OCI-LY3 (cell line): ENCODE measurements at regions not wholly inside any gene's neighbourhood (a gene's known extent, or its start where the extent isn't known, plus 50 kb on each side); places are given as distances from the start of the nearest gene placed in this dataset.
"Not testable (repeated sequence)": the region's sequence is repeated elsewhere in the genome, so short reads cannot be mapped to it uniquely, and the experiment has no call there.

Source experiments
- H2AFZ ChIP-seq: fragments of 200-600, 300-600 bp; shearing (Covaris generic); 2 replicates; pipeline ENCODE4 v1.6.0; 2014; ENCODE audit warnings: antibody characterized with exemption, low read depth, low read length
- H3K27ac ChIP-seq: fragments of 200-600, 300-600 bp; sonication (generic); 2 replicates; pipeline ENCODE4 v1.5.1; 2014; ENCODE audit warnings: mild to moderate bottlenecking, low read length, moderate library complexity, mixed read lengths
- H3K27me3 ChIP-seq: fragments of 200-600, 300-600 bp; sonication (generic); 2 replicates; pipeline ENCODE4 v1.6.1; 2014; ENCODE audit warnings: low read depth, low read length, mixed read lengths
- H3K36me3 ChIP-seq: fragments of 200-600, 300-600 bp; sonication (generic); replicated peaks from 2 replicates; pipeline ENCODE3; 2014; ENCODE audit warnings: low read depth, low read length, mixed read lengths
- H3K4me1 ChIP-seq: fragments of 300-600, 200-600 bp; sonication (generic); 2 replicates; pipeline ENCODE4 v1.6.1; 2014; ENCODE audit warnings: low read length, mixed read lengths
- H3K4me2 ChIP-seq: fragments of 200-600, 300-600 bp; sonication (generic); 2 replicates; pipeline ENCODE4 v1.6.1; 2014; ENCODE audit warnings: low read length, mixed read lengths
- H3K4me3 ChIP-seq: fragments of 300-600, 200-600 bp; sonication (generic); 2 replicates; pipeline ENCODE4 v1.5.1; 2014; ENCODE audit warnings: antibody characterized with exemption, mild to moderate bottlenecking, low read length, moderate library complexity
- H3K79me2 ChIP-seq: fragments of 300-600, 200-600 bp; shearing (Covaris generic); 2 replicates; pipeline ENCODE4 v1.6.1; 2014; ENCODE audit warnings: mild to moderate bottlenecking, low read length, mixed read lengths
- H3K9ac ChIP-seq: fragments of 300-600, 200-600 bp; shearing (Covaris generic); 2 replicates; pipeline ENCODE4 v1.6.0; 2014; ENCODE audit warnings: mild to moderate bottlenecking, low read length, moderate library complexity
- H3K9me3 ChIP-seq: fragments of 200-600, 300-600 bp; shearing (Covaris generic); 2 replicates; pipeline ENCODE4 v1.6.1; 2014; ENCODE audit warnings: low read length, mixed read lengths; ENCODE audit not compliant: insufficient read depth
- H4K20me1 ChIP-seq: fragments of 200-600, 300-600 bp; sonication (generic); 2 replicates; pipeline ENCODE4 v1.6.1; 2016; ENCODE audit warnings: low read length, mixed read lengths; ENCODE audit not compliant: insufficient read depth
- EZH2phosphoT487 ChIP-seq: fragments of 200-600 bp; shearing (Covaris generic); IDR thresholded peaks from 2 replicates; pipeline ENCODE4 v1.6.1; 2018; ENCODE audit warnings: antibody characterized with exemption, mixed run types, low read depth
- TF ChIP-seq, protein P1 (sequence below): fragments of 200-600, 300-600 bp; sonication (generic); IDR thresholded peaks from 2 replicates; pipeline ENCODE4 v1.5.1; 2014; ENCODE audit warnings: antibody characterized with exemption, low read length, low read depth

DNA sequence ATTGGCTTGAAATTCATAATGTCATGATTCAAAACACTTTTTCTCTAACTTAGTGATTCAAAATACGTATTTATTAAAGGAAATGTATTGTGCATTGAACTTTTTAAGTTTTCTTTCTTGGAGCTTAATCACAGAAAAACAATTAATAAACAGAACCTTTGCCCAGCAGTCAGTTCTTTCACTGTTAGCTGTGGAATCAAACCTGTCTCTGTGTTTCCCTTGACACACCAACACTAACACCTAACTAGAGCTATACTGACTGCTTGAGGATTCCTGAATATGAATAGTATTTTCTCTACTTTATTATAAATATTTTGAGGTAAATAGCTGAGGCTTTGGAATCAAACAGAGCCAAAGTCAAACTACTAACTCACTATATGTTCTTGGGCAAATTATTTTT is 296.4 kb downstream of the HIVEP2 start:
- Histone ChIP-seq H2AFZ (no peak overlapping the region), H3K4me3 (no peak overlapping the region)

DNA sequence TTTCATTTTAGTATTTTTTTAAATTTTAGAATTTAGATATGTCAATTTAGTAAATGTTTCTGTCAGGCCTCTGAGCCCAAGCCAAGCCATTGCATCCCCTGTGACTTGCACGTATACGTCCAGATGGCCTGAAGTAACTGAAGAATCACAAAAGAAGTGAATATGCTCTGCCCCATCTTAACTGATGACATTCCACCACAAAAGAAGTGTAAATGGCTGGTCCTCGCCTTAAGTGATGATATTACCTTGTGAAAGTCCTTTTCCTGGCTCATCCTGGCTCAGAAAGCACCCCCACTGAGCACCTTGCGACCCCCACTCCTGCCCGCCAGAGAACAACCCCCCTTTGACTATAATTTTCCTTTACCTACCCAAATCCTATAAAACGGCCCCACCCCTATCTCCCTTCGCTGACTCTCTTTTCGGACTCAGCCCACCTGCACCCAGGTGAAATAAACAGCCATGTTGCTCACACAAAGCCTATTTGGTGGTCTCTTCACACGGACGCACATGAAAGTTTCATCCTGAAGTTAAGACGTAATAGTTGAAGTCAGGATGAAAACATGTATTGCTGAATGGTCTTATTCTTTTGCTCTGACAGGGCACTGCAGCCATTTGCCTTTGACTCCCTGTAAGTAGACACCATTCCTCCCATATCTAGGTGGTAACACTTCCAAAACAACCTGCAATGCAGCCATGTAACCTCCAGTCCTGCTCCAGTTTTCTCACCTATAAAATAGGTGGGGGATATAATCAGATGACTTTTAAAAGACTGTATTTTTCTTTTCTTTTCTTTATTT is 295.3 kb downstream of the HIVEP2 start:
- H3K4me3 ChIP-seq, H4K20me1 ChIP-seq, H3K4me1 ChIP-seq, H3K9me3 ChIP-seq, H3K79me2 ChIP-seq, H3K9ac ChIP-seq, H3K27ac ChIP-seq, H3K4me2 ChIP-seq, H3K36me3 ChIP-seq, H2AFZ ChIP-seq, H3K27me3 ChIP-seq: not testable (repeated sequence)

More for the DNA sequence above, 296.4 kb downstream of the HIVEP2 start:
- H3K27ac ChIP-seq: no peak overlapping the region
- H3K9me3 ChIP-seq: no peaks in the 10 kb centered on the region
- no peaks in the 10 kb centered on the region for H3K79me2 ChIP-seq
- no peak overlapping the region for H3K4me2 ChIP-seq
- H3K36me3 ChIP-seq: no peaks in the 10 kb centered on the region
- no peak overlapping the region for H3K9ac ChIP-seq
- no peaks in the 10 kb centered on the region for H4K20me1 ChIP-seq
- 0 out of 2 replicates have a peak, but pooled peaks cover 5% of the 10 kb centered on the region for H3K27me3 ChIP-seq
- no peaks in the 10 kb centered on the region for H3K4me1 ChIP-seq
- no peak for TF ChIP-seq EZH2phosphoT487
- TF ChIP-seq, protein P1, sequence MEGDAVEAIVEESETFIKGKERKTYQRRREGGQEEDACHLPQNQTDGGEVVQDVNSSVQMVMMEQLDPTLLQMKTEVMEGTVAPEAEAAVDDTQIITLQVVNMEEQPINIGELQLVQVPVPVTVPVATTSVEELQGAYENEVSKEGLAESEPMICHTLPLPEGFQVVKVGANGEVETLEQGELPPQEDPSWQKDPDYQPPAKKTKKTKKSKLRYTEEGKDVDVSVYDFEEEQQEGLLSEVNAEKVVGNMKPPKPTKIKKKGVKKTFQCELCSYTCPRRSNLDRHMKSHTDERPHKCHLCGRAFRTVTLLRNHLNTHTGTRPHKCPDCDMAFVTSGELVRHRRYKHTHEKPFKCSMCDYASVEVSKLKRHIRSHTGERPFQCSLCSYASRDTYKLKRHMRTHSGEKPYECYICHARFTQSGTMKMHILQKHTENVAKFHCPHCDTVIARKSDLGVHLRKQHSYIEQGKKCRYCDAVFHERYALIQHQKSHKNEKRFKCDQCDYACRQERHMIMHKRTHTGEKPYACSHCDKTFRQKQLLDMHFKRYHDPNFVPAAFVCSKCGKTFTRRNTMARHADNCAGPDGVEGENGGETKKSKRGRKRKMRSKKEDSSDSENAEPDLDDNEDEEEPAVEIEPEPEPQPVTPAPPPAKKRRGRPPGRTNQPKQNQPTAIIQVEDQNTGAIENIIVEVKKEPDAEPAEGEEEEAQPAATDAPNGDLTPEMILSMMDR: no peak

DNA sequence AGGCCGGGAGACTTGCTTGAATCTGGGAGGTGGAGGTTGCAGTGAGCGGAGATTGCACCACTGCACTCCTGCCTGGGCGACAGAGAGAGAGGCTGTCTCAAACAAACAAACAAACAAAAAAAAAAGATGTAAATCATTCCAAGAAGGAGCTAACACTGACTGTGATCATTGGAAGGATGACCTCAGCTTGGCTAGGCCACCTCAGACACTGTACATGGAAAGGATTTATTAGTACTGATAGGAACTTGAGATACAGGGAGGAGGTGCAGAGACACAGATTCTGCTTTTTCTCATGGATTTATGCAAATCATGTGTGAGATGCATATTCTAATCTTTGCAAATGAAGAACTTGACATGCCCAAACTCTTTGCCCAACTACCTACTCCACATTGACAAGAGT is 293.6 kb downstream of the HIVEP2 start:
- Histone ChIP-seq H3K4me2 (no peak overlapping the region), H3K4me1 (no peaks in the 10 kb centered on the region), H3K79me2 (no peaks in the 10 kb centered on the region), H3K36me3 (no peaks in the 10 kb centered on the region), H3K27me3 (0 out of 2 replicates have a peak, but pooled peaks cover 5% of the 10 kb centered on the region), H4K20me1 (no peaks in the 10 kb centered on the region), H3K9me3 (no peaks in the 10 kb centered on the region), H2AFZ (no peak overlapping the region), H3K4me3 (no peak overlapping the region), H3K27ac (no peak overlapping the region), H3K9ac (no peak overlapping the region)
- no peak for TF ChIP-seq EZH2phosphoT487

DNA sequence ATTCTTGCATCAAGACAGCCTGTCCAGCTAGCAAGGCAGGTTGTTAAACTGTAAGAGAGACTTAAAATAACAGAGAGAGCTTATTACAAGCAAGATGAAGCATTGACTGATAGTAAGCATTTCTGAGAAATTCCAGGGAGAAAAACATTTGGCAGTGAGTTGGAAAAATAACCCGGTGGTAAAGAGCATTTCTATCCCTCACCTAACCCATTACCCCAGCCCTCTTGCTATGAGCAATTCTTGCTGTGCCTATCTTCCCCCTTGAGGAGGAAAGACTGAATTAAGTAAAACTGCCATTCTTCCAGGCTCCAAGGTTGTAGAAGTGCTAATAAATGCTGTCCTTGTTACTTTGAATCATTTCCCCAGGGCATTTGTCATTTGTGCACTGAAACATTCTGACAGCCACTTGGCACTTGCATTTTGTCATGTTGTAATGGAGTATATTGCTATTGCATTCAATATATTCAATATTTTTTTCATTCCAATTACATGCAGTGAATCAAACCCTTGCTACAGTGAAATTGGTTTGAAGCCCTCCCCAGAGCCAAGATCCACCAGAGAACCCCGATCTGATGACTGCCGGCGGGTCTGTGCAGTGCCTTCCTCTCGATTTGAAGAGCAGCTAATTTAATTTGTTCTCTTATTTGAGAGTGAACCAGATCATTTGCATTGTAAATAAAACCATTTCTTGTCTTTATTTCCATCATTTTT is 291.1 kb downstream of the HIVEP2 start:
- no peaks in the 10 kb centered on the region for H3K36me3 ChIP-seq
- no peaks in the 10 kb centered on the region for H4K20me1 ChIP-seq
- H3K4me1 ChIP-seq: no peaks in the 10 kb centered on the region
- H3K4me2 ChIP-seq: no peak overlapping the region
- TF ChIP-seq, protein P1: no peak
- TF ChIP-seq EZH2phosphoT487: no peak
- H3K9me3 ChIP-seq: no peaks in the 10 kb centered on the region
- no peak overlapping the region for H2AFZ ChIP-seq
- H3K4me3 ChIP-seq: no peak overlapping the region
- no peak overlapping the region for H3K9ac ChIP-seq
- H3K27ac ChIP-seq: no peak overlapping the region
- H3K79me2 ChIP-seq: no peaks in the 10 kb centered on the region
- no peaks in the 10 kb centered on the region for H3K27me3 ChIP-seq

DNA sequence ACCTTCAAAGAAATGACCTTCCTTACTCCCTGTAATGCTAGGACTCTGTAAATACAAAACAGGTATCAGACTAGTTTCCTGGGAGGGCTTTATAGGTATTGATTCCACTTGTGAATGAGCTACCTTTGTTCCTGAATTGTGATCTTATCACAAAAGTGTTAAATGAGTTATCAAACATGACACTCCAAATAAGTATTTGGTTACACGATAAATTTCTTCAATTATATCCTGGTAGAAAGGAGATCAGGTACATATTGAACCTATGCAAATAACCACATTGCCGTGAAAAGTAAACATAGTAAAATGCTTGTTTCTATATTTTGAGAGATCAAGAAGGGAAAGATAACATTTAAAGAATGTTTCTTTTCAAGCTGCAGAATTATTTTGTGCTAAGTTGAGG is 285.3 kb downstream of the HIVEP2 start:
- Histone ChIP-seq H3K27ac (no peak overlapping the region), H3K9ac (no peak overlapping the region), H3K27me3 (no peaks in the 10 kb centered on the region), H3K4me1 (no peaks in the 10 kb centered on the region), H2AFZ (no peak overlapping the region), H3K79me2 (no peaks in the 10 kb centered on the region), H3K4me3 (no peak overlapping the region), H3K4me2 (no peak overlapping the region), H3K9me3 (no peaks in the 10 kb centered on the region), H4K20me1 (no peaks in the 10 kb centered on the region), H3K36me3 (no peaks in the 10 kb centered on the region)
- TF ChIP-seq, protein P1: no peak
- TF ChIP-seq EZH2phosphoT487: no peak
